Prostate gland (tissue), 2 donors: ENCODE measurements at regions not wholly inside any gene's neighbourhood (a gene's known extent, or its start where the extent isn't known, plus 50 kb on each side); places are given as distances from the start of the nearest gene placed in this dataset.

Source experiments
- CTCF ChIP-seq, 4 experiments: fragments of 200-600 bp in 2 of 4; fragments of 450-650 bp in 2 of 4; sonication (generic) in 2 of 4; IDR thresholded peaks; 1 replicate in 3 of 4; 2 replicates in 1 of 4; pipeline ENCODE4 v1.5.1; 2016 to 2019; ENCODE audit warnings: antibody characterized with exemption in 4 of 4, mild to moderate bottlenecking in 2 of 4, moderate library complexity in 2 of 4
- POLR2AphosphoS5 ChIP-seq: sonication (generic); formaldehyde crosslinking; IDR thresholded peaks from one replicate; pipeline ENCODE4 v1.6.1; 2017; ENCODE audit warnings: antibody characterized with exemption

DNA sequence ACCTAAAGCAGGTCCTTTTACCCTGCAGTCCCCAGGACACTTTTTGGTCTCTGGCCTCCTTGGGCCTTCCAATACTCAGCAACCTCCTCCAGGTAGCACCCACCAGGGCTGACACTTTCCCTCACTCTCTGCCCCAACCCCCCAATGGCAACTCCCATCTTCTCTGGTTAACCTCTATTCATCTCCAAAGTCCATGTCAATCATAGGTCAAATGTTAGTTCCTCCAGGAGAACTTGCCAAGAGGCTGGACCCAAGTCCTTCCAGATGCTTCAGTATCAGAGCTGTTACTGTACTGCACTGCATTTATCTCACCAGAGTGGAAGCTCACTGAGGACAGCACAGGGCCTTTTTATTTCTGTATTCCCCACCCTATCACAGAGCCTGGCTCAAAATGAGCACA is 295.0 kb upstream of the KLF14 start:
- no peak for TF ChIP-seq POLR2AphosphoS5
- no peak for TF ChIP-seq CTCF (IDR thresholded peaks at IDR 0.05)
